ENCODE measurements at regions not wholly inside any gene's neighbourhood (a gene's known extent, or its start where the extent isn't known, plus 50 kb on each side); places are given as distances from the start of the nearest gene placed in this dataset.

GRCh38 chr7:22577470-22578001, 77.5 kb upstream of the STEAP1B start:
- no peak overlapping the region for H3K27ac ChIP-seq (ENCODE audit: low read depth, low read length)
- FAIRE-seq (no peak), DNase-seq (ENCODE audit: low read depth in 1 of 2, low spot score in 2 of 2) (no peak)
- no peak overlapping the region for H3K23ac ChIP-seq (ENCODE audit: insufficient read length)
- no peak overlapping the region for H2BK5ac ChIP-seq (ENCODE audit: low read depth, low read length)
- H2AFZ ChIP-seq (ENCODE audit: low read length): no peak overlapping the region
- H3K36me3 ChIP-seq (ENCODE audit: control insufficient read depth in 2 of 4, insufficient read depth in 4 of 4, low read length in 3 of 4): no peaks in the 10 kb centered on the region
- H4K20me1 ChIP-seq (replicated peaks in 1 of 2; ENCODE audit: control insufficient read depth in 1 of 2, insufficient read depth in 2 of 2, low read length in 2 of 2): no peaks in the 10 kb centered on the region
- H3K79me2 ChIP-seq (ENCODE audit: control insufficient read depth in 1 of 2, insufficient read depth in 2 of 2, low read length in 2 of 2): no peaks in the 10 kb centered on the region
- no peak overlapping the region for H4K8ac ChIP-seq (ENCODE audit: extremely low read depth, insufficient read depth, low read length)
- H3K23me2 ChIP-seq (ENCODE audit: low read depth, low read length): no peaks in the 10 kb centered on the region
- H2AK5ac ChIP-seq (ENCODE audit: low read depth, low read length): no peak overlapping the region
- H3K4ac ChIP-seq (replicated peaks; ENCODE audit: insufficient read length, low read depth, low read length): no peak overlapping the region
- H3K4me3 ChIP-seq (ENCODE audit: extremely low read depth in 1 of 4, insufficient read depth in 2 of 4, low read depth in 3 of 4, low read length in 4 of 4): no peak overlapping the region
- no peak overlapping the region for H2BK12ac ChIP-seq (ENCODE audit: low read depth, low read length)
- H2BK20ac ChIP-seq (ENCODE audit: low read length): no peak overlapping the region
- H2BK120ac ChIP-seq (replicated peaks; ENCODE audit: low read depth, low read length): no peak overlapping the region
- no peak overlapping the region for H3K4me2 ChIP-seq (ENCODE audit: insufficient read depth in 1 of 2, low read depth in 2 of 2, low read length in 2 of 2)
- no peak overlapping the region for H3K14ac ChIP-seq (ENCODE audit: insufficient read length)
- no peak overlapping the region for H3K56ac ChIP-seq (replicated peaks; ENCODE audit: insufficient read length, low read depth, low read length)
- TF ChIP-seq JUND (IDR thresholded peaks at IDR 0.05; ENCODE audit: low read length): no peak
- TF ChIP-seq MAFK (IDR thresholded peaks at IDR 0.05; ENCODE audit: low read depth, low read length): no peak
- no peak for TF ChIP-seq CHD1 (IDR thresholded peaks at IDR 0.05; ENCODE audit: low read depth, low read length)
- no peak for TF ChIP-seq ZNF274 (IDR thresholded peaks at IDR 0.05; ENCODE audit: borderline replicate concordance, extremely low read depth, low read length)
- TF ChIP-seq HDAC2 (IDR thresholded peaks at IDR 0.05; ENCODE audit: borderline replicate concordance in 1 of 2, low read depth in 2 of 2, low read length in 2 of 2): no peak
- no peak for TF ChIP-seq SRF (IDR thresholded peaks at IDR 0.05; ENCODE audit: low read depth, low read length)
- no peak for TF ChIP-seq SUZ12 (IDR thresholded peaks at IDR 0.05; ENCODE audit: low read length)
- no peak for TF ChIP-seq KDM1A (IDR thresholded peaks at IDR 0.05; ENCODE audit: borderline replicate concordance, low read length)
- TF ChIP-seq NANOG (IDR thresholded peaks at IDR 0.05; ENCODE audit: insufficient read depth, low read depth, low read length, poor library complexity, severe bottlenecking): no peak
- TF ChIP-seq SIX5 (IDR thresholded peaks at IDR 0.05; ENCODE audit: low read depth, low read length): no peak
- TF ChIP-seq CHD2 (IDR thresholded peaks at IDR 0.05; ENCODE audit: low read length): no peak
- H4K5ac ChIP-seq (ENCODE audit: insufficient read length, low read depth, low read length): no peak overlapping the region
- H3K27me3 ChIP-seq (replicated peaks in 1 of 4; ENCODE audit: control insufficient read depth in 3 of 4, extremely low read depth in 1 of 4, insufficient read depth in 3 of 4, low read length in 3 of 4): no peaks in the 10 kb centered on the region
- no peaks in the 10 kb centered on the region for H3K79me1 ChIP-seq (ENCODE audit: low read depth, low read length)
- POLR2A ChIA-PET (ENCODE audit: partially characterized antibody): interaction anchor here (1.0 to 1.6 kb wide), 2 partner anchors 17 to 150 kb away, joined by 3 to 4 read pairs; partner anchors contain the start of gene IL6
- peaks cover 0 to under 1% (median 0%) of the 10 kb centered on the region in 4 experiments; a peak in 1 of 7 replicates for H3K4me1 ChIP-seq (replicated peaks in 1 of 4; ENCODE audit: control insufficient read depth in 3 of 4, insufficient read depth in 4 of 4, low read length in 3 of 4)
- no peak overlapping the region for H3K9ac ChIP-seq (replicated peaks in 1 of 4; ENCODE audit: extremely low read depth in 1 of 4, low read depth in 3 of 4, low read length in 3 of 4)
- H4K91ac ChIP-seq (replicated peaks; ENCODE audit: insufficient read length, low read length): no peak overlapping the region
- H3K9me3 ChIP-seq (ENCODE audit: insufficient read depth in 2 of 2, low read depth in 1 of 2, low read length in 1 of 2): no peaks in the 10 kb centered on the region
- no peak overlapping the region for H2BK15ac ChIP-seq (ENCODE audit: low read length)
- 88% methylated on average over 6 of the region's 6 CpGs; no CpG with 5 or more reads in 1 of the 2 experiments for WGBS, 2 experiments (ENCODE audit: extremely low coverage in 1 of 2, insufficient coverage in 1 of 2, insufficient read length in 1 of 2, insufficient replicate concordance in 2 of 2, low coverage in 1 of 2, low lambda C conversion rate in 2 of 2, missing lambda C conversion rate in 1 of 2)
- no peak overlapping the region for H3K18ac ChIP-seq (ENCODE audit: extremely low read depth, low read length)
- CTCF ChIA-PET (ENCODE audit: partially characterized antibody): interaction anchor here (0.8 to 9.4 kb wide), 6 partner anchors 9 to 477 kb away, joined by 3 to 54 read pairs (median 4); partner anchors contain the start of gene IL6
